ENCODE measurements at regions not wholly inside any gene's neighbourhood (a gene's known extent, or its start where the extent isn't known, plus 50 kb on each side); places are given as distances from the start of the nearest gene placed in this dataset.

DNA sequence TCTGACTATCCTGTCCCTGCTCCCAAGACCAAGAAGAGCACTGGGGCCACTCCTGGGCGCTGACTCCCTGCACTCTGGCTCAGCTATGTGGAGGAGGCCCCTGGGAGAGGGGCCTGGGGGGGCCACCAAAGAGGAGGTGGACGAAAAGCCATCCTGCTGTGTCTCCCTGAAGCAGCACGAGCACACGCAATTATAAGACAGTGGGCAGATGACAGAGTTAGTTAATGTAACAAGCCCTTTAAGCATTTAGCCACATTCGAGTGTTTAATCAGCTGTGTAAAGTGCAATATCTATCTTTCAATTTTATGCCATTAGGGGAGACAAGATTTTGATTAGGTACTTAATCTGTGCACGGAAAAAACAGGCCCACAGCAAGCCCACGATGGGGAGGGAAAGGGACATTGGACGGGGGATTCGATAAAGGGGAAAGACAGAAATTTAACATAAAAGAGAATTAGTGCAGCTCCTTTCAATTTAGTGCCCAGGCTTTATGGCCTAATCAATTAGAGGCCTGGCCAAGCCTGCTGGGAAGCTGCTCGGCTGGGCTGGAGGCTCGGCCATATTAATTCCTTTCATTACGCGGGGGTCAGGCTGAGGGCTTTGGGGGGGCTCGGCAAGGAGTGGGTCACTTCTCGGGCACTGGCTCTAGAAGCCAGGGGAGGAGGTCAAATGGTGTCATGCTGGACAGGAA, 286.2 kb downstream of the DHX35 start:
- TF ChIP-seq, protein P1, sequence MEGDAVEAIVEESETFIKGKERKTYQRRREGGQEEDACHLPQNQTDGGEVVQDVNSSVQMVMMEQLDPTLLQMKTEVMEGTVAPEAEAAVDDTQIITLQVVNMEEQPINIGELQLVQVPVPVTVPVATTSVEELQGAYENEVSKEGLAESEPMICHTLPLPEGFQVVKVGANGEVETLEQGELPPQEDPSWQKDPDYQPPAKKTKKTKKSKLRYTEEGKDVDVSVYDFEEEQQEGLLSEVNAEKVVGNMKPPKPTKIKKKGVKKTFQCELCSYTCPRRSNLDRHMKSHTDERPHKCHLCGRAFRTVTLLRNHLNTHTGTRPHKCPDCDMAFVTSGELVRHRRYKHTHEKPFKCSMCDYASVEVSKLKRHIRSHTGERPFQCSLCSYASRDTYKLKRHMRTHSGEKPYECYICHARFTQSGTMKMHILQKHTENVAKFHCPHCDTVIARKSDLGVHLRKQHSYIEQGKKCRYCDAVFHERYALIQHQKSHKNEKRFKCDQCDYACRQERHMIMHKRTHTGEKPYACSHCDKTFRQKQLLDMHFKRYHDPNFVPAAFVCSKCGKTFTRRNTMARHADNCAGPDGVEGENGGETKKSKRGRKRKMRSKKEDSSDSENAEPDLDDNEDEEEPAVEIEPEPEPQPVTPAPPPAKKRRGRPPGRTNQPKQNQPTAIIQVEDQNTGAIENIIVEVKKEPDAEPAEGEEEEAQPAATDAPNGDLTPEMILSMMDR (IDR thresholded peaks at IDR 0.05; ENCODE audit: extremely low read depth in 1 of 2, insufficient read depth in 1 of 2, low read depth in 1 of 2, low read length in 2 of 2): no peak
- TF ChIP-seq POLR2A (IDR thresholded peaks at IDR 0.05; ENCODE audit: low read depth, low read length) (no peak), GATA2 (IDR thresholded peaks at IDR 0.05; ENCODE audit: insufficient read depth, insufficient read length, low read depth, low read length) (no peak), EZH2 (IDR thresholded peaks at IDR 0.05; ENCODE audit: borderline replicate concordance, low read depth, low read length, severe bottlenecking) (no peak), POLR2AphosphoS5 (IDR thresholded peaks at IDR 0.05; ENCODE audit: insufficient read depth, low read depth, low read length) (no peak), MYC (IDR thresholded peaks at IDR 0.05; ENCODE audit: low read depth, low read length) (no peak), JUN (IDR thresholded peaks at IDR 0.05; ENCODE audit: borderline replicate concordance, insufficient read depth, insufficient read length, low read depth) (no peak)
- TF ChIP-seq, protein P2, sequence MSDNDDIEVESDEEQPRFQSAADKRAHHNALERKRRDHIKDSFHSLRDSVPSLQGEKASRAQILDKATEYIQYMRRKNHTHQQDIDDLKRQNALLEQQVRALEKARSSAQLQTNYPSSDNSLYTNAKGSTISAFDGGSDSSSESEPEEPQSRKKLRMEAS (IDR thresholded peaks at IDR 0.05; ENCODE audit: insufficient read depth, insufficient read length): no peak
